Small intestine (tissue), 7 donors: ENCODE measurements at regions not wholly inside any gene's neighbourhood (a gene's known extent, or its start where the extent isn't known, plus 50 kb on each side); places are given as distances from the start of the nearest gene placed in this dataset.

Experiments used
- DNase-seq, 2 donors: peaks; one replicate each; pipeline versions ENCODE4 v3.0.0 to v3.0.0-alpha.2; 2013
- FAIRE-seq: peaks from 2 replicates; lab custom pipeline; 2012; peaks lifted over from hg19 to GRCh38; lab: Jason Lieb, UNC
- H3K27ac ChIP-seq, 3 donors: one replicate each; pipeline ENCODE4 v1.5.1; 2013; ENCODE audit warnings: low read length in 2 of 3, mild to moderate bottlenecking in 2 of 3, control low read depth in 1 of 3, inconsistent platforms in 1 of 3, low read depth in 1 of 3, moderate library complexity in 1 of 3
- H3K27me3 ChIP-seq, 3 donors: one replicate each; pipeline ENCODE4 v1.6.1; 2013; ENCODE audit warnings: low read length in 3 of 3, inconsistent platforms in 1 of 3; ENCODE audit not compliant: control insufficient read depth in 3 of 3, insufficient read depth in 3 of 3
- H3K36me3 ChIP-seq, 3 donors: one replicate each; pipeline ENCODE4 v1.6.1; 2013; ENCODE audit warnings: low read length in 3 of 3, inconsistent platforms in 1 of 3, low read depth in 1 of 3, mild to moderate bottlenecking in 1 of 3, moderate library complexity in 1 of 3; ENCODE audit not compliant: control insufficient read depth in 3 of 3, insufficient read depth in 2 of 3
- H3K4me1 ChIP-seq, 3 donors: one replicate each; pipeline ENCODE4 v1.6.1; 2013; ENCODE audit warnings: low read length in 2 of 3, inconsistent platforms in 1 of 3, low read depth in 1 of 3, mild to moderate bottlenecking in 1 of 3, moderate library complexity in 1 of 3; ENCODE audit not compliant: control insufficient read depth in 3 of 3, insufficient read depth in 2 of 3
- H3K4me3 ChIP-seq, 3 donors: one replicate each; pipeline ENCODE4 v1.5.1; 2013; ENCODE audit warnings: low read length in 3 of 3, control low read depth in 1 of 3, inconsistent platforms in 1 of 3, low read depth in 1 of 3, mild to moderate bottlenecking in 1 of 3, moderate library complexity in 1 of 3
- H3K9me3 ChIP-seq, 2 donors: one replicate each; pipeline ENCODE4 v1.6.1; 2013; ENCODE audit warnings: low read depth in 1 of 2, low read length in 1 of 2; ENCODE audit not compliant: control insufficient read depth in 2 of 2, insufficient read depth in 1 of 2
- WGBS, 3 donors: extraction: QIAGEN DNeasy Blood & Tissue Kit; methylation state at CpG; one replicate each; pipeline ENCODE4 v1.1.7; 2013; 5-methylcytosine and 5-hydroxymethylcytosine counted together
- donor health status: healthy with polysubstance abuse.
- donor health status: control.
- donor health status: control.
- donor health status: Bipolar disorder and iron deficiency.
- donor health status: healthy.

- Histone ChIP-seq H3K9me3 (no peaks in the 10 kb centered on the region), H3K27me3 (no peaks in the 10 kb centered on the region), H3K4me3 (no peak overlapping the region), H3K36me3 (no peaks in the 10 kb centered on the region), H3K4me1 (no peaks in the 10 kb centered on the region), H3K27ac (no peak overlapping the region)
- 61 to 79% (median 66%) methylated on average over 4 of the region's 4 CpGs for WGBS, 3 donors
- FAIRE-seq: no peak
- DNase-seq: no peak
Observed at GRCh38 chr12:42761601-42762350, 172.2 kb upstream of the PRICKLE1 start.

- H3K27ac ChIP-seq: no peak overlapping the region
- no peaks in the 10 kb centered on the region for H3K4me1 ChIP-seq
- no peaks in the 10 kb centered on the region for H3K27me3 ChIP-seq
- no peak for DNase-seq
- H3K4me3 ChIP-seq: no peak overlapping the region
- no peaks in the 10 kb centered on the region for H3K36me3 ChIP-seq
- no peaks in the 10 kb centered on the region for H3K9me3 ChIP-seq
- 61 to 75% (median 66%) methylated on average over 1 of the region's 1 CpG for WGBS, 3 donors
- FAIRE-seq: no peak
Observed at GRCh38 chr12:42761086-42761485, 171.5 kb upstream of the PRICKLE1 start.

- DNase-seq: no peak
- Histone ChIP-seq H3K9me3 (no peaks in the 10 kb centered on the region), H3K4me3 (no peak overlapping the region), H3K27me3 (no peaks in the 10 kb centered on the region), H3K36me3 (no peaks in the 10 kb centered on the region), H3K4me1 (no peaks in the 10 kb centered on the region), H3K27ac (no peak overlapping the region)
- no peak for FAIRE-seq
Observed at GRCh38 chr12:42760550-42760949, 171.0 kb upstream of the PRICKLE1 start.

- Histone ChIP-seq H3K27me3 (no peaks in the 10 kb centered on the region), H3K4me1 (no peaks in the 10 kb centered on the region), H3K27ac (no peak overlapping the region), H3K4me3 (no peak overlapping the region), H3K36me3 (no peaks in the 10 kb centered on the region), H3K9me3 (no peaks in the 10 kb centered on the region)
- FAIRE-seq (no peak), DNase-seq (no peak)
- WGBS, 3 donors: 69 to 83% (median 79%) methylated on average over 6 of the region's 6 CpGs
Observed at GRCh38 chr12:42759622-42760273, 170.2 kb upstream of the PRICKLE1 start.

DNA sequence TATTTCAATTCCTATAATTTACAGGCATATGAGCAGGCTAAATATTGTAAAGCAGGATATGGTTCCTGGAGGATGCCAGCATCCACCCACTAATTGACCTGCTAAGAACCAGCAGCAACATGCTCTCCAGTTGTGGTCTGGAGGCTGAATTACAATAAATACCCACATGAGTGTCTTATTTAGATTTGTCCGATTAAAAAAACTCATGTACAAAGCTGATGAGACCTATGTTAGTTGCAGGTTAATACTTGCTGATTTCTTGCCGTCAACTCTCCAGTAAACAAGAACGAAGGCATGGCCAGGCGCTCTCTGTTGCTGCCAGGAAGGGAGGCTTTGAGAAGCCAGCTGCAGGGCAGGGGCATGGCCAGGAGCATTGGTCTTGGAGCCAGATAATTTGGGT is 169.3 kb upstream of the PRICKLE1 start:
- no peak for FAIRE-seq
- Histone ChIP-seq H3K4me3 (no peak overlapping the region), H3K4me1 (no peaks in the 10 kb centered on the region), H3K36me3 (no peaks in the 10 kb centered on the region), H3K27ac (no peak overlapping the region), H3K27me3 (no peaks in the 10 kb centered on the region), H3K9me3 (no peaks in the 10 kb centered on the region)
- DNase-seq: no peak
- WGBS, 3 donors: 89 to 92% (median 90%) methylated on average over 4 of the region's 4 CpGs

DNA sequence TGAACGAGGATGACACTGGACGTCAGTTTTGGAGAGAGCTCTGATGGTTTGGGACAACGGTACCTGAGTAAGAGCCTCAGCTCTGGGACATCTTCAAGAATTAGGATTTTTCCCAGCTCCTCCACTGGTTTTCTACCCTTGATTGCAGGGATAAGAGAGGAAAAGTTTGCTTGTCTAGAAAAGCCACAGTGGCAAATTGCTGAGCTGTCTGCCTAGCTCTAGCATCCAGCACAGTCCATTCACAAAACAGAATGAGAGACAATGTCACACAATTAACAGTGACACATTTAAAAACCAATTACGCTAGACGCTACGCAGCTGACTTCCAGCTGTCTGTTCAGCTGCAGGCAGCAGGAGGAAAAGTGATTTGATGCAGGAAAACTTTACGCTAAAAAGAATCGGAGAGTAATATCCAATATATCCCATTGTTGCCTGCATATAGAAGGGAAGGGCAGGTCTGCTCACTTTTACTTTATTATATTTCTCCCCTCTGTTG is 168.1 kb upstream of the PRICKLE1 start:
- H3K9me3 ChIP-seq: no peaks in the 10 kb centered on the region
- no peaks in the 10 kb centered on the region for H3K27me3 ChIP-seq
- no peak overlapping the region for H3K4me3 ChIP-seq
- no peaks in the 10 kb centered on the region for H3K36me3 ChIP-seq
- DNase-seq (no peak), FAIRE-seq (no peak)
- WGBS, 3 donors: 73 to 84% (median 82%) methylated on average over 8 of the region's 8 CpGs
- no peaks in the 10 kb centered on the region for H3K4me1 ChIP-seq
- H3K27ac ChIP-seq: no peak overlapping the region

DNA sequence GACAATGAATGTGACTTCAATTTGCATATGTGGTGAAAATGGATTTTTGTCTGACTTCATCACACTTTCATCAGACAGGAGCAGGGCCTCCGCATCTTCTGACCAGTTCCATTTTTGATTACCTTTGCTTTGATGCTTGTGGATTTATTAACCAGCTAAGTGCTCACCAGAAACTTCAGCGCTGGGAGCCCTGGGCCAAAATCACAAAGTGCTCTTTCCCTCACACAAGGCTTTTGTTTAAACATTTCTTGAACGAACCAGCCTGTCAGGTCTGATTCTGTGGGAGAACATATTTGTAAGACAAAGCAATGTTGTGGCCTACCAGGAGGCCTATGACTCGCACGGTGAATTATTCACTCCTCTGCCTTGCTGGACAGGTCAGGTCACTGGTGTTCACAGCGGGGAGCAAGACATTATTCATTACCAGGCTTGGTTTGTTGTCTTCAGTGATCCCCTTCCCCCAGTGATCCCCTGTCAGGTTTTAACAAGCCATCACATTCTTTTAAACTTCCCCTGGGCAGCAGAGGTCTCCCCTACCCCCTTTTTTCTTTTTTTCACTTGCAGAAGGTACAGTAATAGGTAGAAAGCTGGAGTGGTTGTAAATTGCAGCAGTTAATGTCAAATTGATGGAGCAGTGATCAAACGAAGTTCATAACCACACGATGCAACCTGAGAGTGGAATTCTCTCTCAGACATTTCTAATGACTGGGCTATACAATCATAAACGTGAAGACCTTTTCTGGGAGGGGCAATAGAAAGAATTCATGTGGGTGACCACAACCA is 167.5 kb upstream of the PRICKLE1 start:
- FAIRE-seq (no peak), DNase-seq (no peak)
- WGBS, 3 donors: 33 to 58% (median 46%) methylated on average over 9 of the region's 9 CpGs
- no peaks in the 10 kb centered on the region for H3K36me3 ChIP-seq
- no peak overlapping the region for H3K4me3 ChIP-seq
- no peaks in the 10 kb centered on the region for H3K9me3 ChIP-seq
- H3K27me3 ChIP-seq: no peaks in the 10 kb centered on the region
- no peaks in the 10 kb centered on the region for H3K4me1 ChIP-seq
- no peak overlapping the region for H3K27ac ChIP-seq

GRCh38 chr12:42750356-42750755 is 160.8 kb upstream of the PRICKLE1 start:
- no peaks in the 10 kb centered on the region for H3K4me1 ChIP-seq
- DNase-seq (no peak), FAIRE-seq (no peak)
- no peaks in the 10 kb centered on the region for H3K27me3 ChIP-seq
- H3K27ac ChIP-seq: no peak overlapping the region
- WGBS, 3 donors: 76 to 85% (median 79%) methylated on average over 1 of the region's 1 CpG
- peaks cover 0 to 11% of the 10 kb centered on the region in 2 donors for H3K9me3 ChIP-seq
- H3K4me3 ChIP-seq: no peak overlapping the region
- H3K36me3 ChIP-seq: no peaks in the 10 kb centered on the region
